GM19023 (cell line): ENCODE measurements at regions not wholly inside any gene's neighbourhood (a gene's known extent, or its start where the extent isn't known, plus 50 kb on each side); places are given as distances from the start of the nearest gene placed in this dataset.
"Not testable (repeated sequence)": the region's sequence is repeated elsewhere in the genome, so short reads cannot be mapped to it uniquely, and the experiment has no call there.

ENCODE experiments used
- ATAC-seq: cut with Tn5 transposase; IDR thresholded peaks from one replicate; pipeline ENCODE4 v1.9.1; 2021; ENCODE audit warnings: mild to moderate bottlenecking, moderate library complexity; ENCODE audit not compliant: unreplicated experiment

- ATAC-seq = no peak
These were observed 202.3 kb upstream of the G2E3 start for GRCh38 chr14:30356438-30357202.

- ATAC-seq = no peak
These were observed 201.2 kb upstream of the G2E3 start for GRCh38 chr14:30357791-30358190.

GRCh38 chr14:30362369-30363218 lies 196.4 kb upstream of the G2E3 start:
- no peak for ATAC-seq

- ATAC-seq = not testable (repeated sequence)
These were observed 195.6 kb upstream of the G2E3 start for GRCh38 chr14:30363219-30363880.

GRCh38 chr14:30369502-30370180 lies 189.3 kb upstream of the G2E3 start:
- ATAC-seq = no peak

- ATAC-seq = no peak
These were observed 185.9 kb upstream of the G2E3 start for GRCh38 chr14:30373053-30373452.

GRCh38 chr14:30373526-30373925 lies 185.4 kb upstream of the G2E3 start:
- no peak for ATAC-seq

GRCh38 chr14:30375296-30375892 lies 183.6 kb upstream of the G2E3 start:
- peak; percentile 99 for ATAC-seq

GRCh38 chr14:30381861-30382480 lies 177.0 kb upstream of the G2E3 start:
- no peak for ATAC-seq

GRCh38 chr14:30385925-30386324 lies 173.0 kb upstream of the G2E3 start:
- ATAC-seq = no peak

- ATAC-seq = no peak
These were observed 171.1 kb upstream of the G2E3 start for GRCh38 chr14:30387871-30388270.

- no peak for ATAC-seq
These were observed 169.7 kb upstream of the G2E3 start for GRCh38 chr14:30389134-30389876.

- no peak for ATAC-seq
These were observed 169.0 kb upstream of the G2E3 start for GRCh38 chr14:30389877-30390385.

GRCh38 chr14:30395065-30395464 lies 163.9 kb upstream of the G2E3 start:
- ATAC-seq = no peak

GRCh38 chr14:30402846-30403245 lies 156.1 kb upstream of the G2E3 start:
- no peak for ATAC-seq

GRCh38 chr14:30403791-30404190 lies 155.2 kb upstream of the G2E3 start:
- no peak for ATAC-seq

- not testable (repeated sequence) for ATAC-seq
These were observed 149.4 kb upstream of the G2E3 start for GRCh38 chr14:30409508-30410015.

- no peak for ATAC-seq
These were observed 148.0 kb upstream of the G2E3 start for GRCh38 chr14:30410986-30411385.

GRCh38 chr14:30413184-30413583 lies 145.8 kb upstream of the G2E3 start:
- ATAC-seq = not testable (repeated sequence)
